GM23338 (cell line): ENCODE measurements at regions not wholly inside any gene's neighbourhood (a gene's known extent, or its start where the extent isn't known, plus 50 kb on each side); places are given as distances from the start of the nearest gene placed in this dataset.

Experiments used
- ATAC-seq: fragments of 200-7000 bp; cut with Tn5 transposase; 3 replicates; pipeline ENCODE4 v1.9.1; 2020
- DNase-seq: peaks from one replicate; pipeline ENCODE4 v3.0.0-alpha.2; 2015; ENCODE audit warnings: low spot score
- H2AFZ ChIP-seq: fragments of 200-600 bp; sonication (generic); 2 replicates; pipeline ENCODE4 v1.8.0; 2016; ENCODE audit warnings: antibody characterized with exemption, mild to moderate bottlenecking, moderate library complexity
- H3F3A ChIP-seq: fragments of 200-600 bp; sonication (generic); replicated peaks from 2 replicates; pipeline ENCODE4 v1.8.0; 2017; ENCODE audit warnings: antibody characterized with exemption, mixed run types, low read depth
- H3K27ac ChIP-seq: fragments of 200-600 bp; sonication (generic); 2 replicates; pipeline ENCODE4 v1.6.1; 2016; ENCODE audit warnings: low read depth
- H3K27me3 ChIP-seq: fragments of 200-600 bp; sonication (generic); 2 replicates; pipeline ENCODE4 v1.8.0; 2016; ENCODE audit warnings: mild to moderate bottlenecking, mixed run types, moderate library complexity; ENCODE audit not compliant: insufficient read depth
- H3K36me3 ChIP-seq: fragments of 200-600 bp; sonication (generic); 2 replicates; pipeline ENCODE4 v1.8.0; 2016; ENCODE audit warnings: mild to moderate bottlenecking; ENCODE audit not compliant: insufficient read depth
- H3K4me1 ChIP-seq: fragments of 200-600 bp; sonication (generic); 2 replicates; pipeline ENCODE4 v1.8.0; 2016; ENCODE audit warnings: mild to moderate bottlenecking, moderate library complexity; ENCODE audit not compliant: insufficient read depth
- H3K4me2 ChIP-seq: fragments of 200-600 bp; sonication (generic); 2 replicates; pipeline ENCODE4 v1.7.1; 2017; ENCODE audit warnings: mixed run types
- H3K4me3 ChIP-seq: fragments of 200-600 bp; sonication (generic); 2 replicates; pipeline ENCODE4 v1.6.1; 2016; ENCODE audit warnings: mixed run types
- H3K79me2 ChIP-seq: fragments of 200-600 bp; sonication (generic); replicated peaks from 2 replicates; pipeline ENCODE4 v1.8.0; 2017; ENCODE audit warnings: mild to moderate bottlenecking; ENCODE audit not compliant: insufficient read depth
- H3K9me2 ChIP-seq: fragments of 200-600 bp; sonication (generic); 2 replicates; pipeline ENCODE4 v1.8.0; 2017; ENCODE audit not compliant: insufficient read depth
- H4K20me1 ChIP-seq: fragments of 200-600 bp; sonication (generic); replicated peaks from 2 replicates; pipeline ENCODE4 v1.8.0; 2017; ENCODE audit warnings: mild to moderate bottlenecking; ENCODE audit not compliant: insufficient read depth
- H3K27ac Mint-ChIP-seq: 2 replicates; pipeline ENCODE4 v1.8.0; 2020; ENCODE audit warnings: inconsistent platforms, mild to moderate bottlenecking, moderate library complexity, mixed read lengths
- H3K27me3 Mint-ChIP-seq: 3 replicates; pipeline ENCODE4 v1.8.0; 2022; ENCODE audit warnings: low read depth, mild to moderate bottlenecking, moderate library complexity, mixed read lengths, inconsistent platforms; ENCODE audit not compliant: insufficient read depth, poor library complexity
- H3K36me3 Mint-ChIP-seq: 3 replicates; pipeline ENCODE4 v1.8.0; 2021; ENCODE audit warnings: low read depth, mild to moderate bottlenecking, inconsistent platforms, moderate library complexity, mixed read lengths
- H3K4me1 Mint-ChIP-seq: 3 replicates; pipeline ENCODE4 v1.8.0; 2020; ENCODE audit warnings: mild to moderate bottlenecking, inconsistent platforms, mixed read lengths
- H3K4me3 Mint-ChIP-seq: 3 replicates; pipeline ENCODE4 v1.8.0; 2021; ENCODE audit warnings: moderate library complexity, mild to moderate bottlenecking, inconsistent platforms, mixed read lengths
- H3K9me3 Mint-ChIP-seq: 3 replicates; pipeline ENCODE4 v1.8.0; 2020; ENCODE audit warnings: moderate library complexity, mild to moderate bottlenecking, inconsistent platforms, mixed read lengths
- CREB1 ChIP-seq: fragments of 250-450 bp; sonication (Bioruptor Pico); IDR thresholded peaks from 2 replicates; pipeline ENCODE4 v1.5.0; 2020; ENCODE audit warnings: low read depth, mild to moderate bottlenecking, moderate library complexity
- CTCF ChIP-seq, 2 experiments: fragments of 200-600 bp in 1 of 2; sonication (generic) in 1 of 2; conservative IDR thresholded peaks; 2 replicates each; pipeline versions ENCODE4 v1.5.1 to v1.6.1; 2016 to 2017; ENCODE audit warnings: antibody characterized with exemption in 2 of 2, low read depth in 2 of 2, mild to moderate bottlenecking in 2 of 2, moderate library complexity in 1 of 2
- ETS1 ChIP-seq: IDR thresholded peaks from 2 replicates; pipeline ENCODE4 v1.6.1; 2016; ENCODE audit warnings: antibody characterized with exemption
- EZH2 ChIP-seq: fragments of 200-600 bp; sonication (generic); IDR thresholded peaks from one replicate; pipeline ENCODE4 v1.8.0; 2017; ENCODE audit warnings: antibody characterized with exemption, mild to moderate bottlenecking, low read depth; ENCODE audit not compliant: unreplicated experiment
- EZH2phosphoT487 ChIP-seq: fragments of 200-600 bp; sonication (generic); IDR thresholded peaks from one replicate; pipeline ENCODE4 v1.8.1; 2018; ENCODE audit warnings: antibody characterized with exemption; ENCODE audit not compliant: unreplicated experiment
- JUNB ChIP-seq: IDR thresholded peaks from one replicate; pipeline ENCODE4 v1.6.1; 2016; ENCODE audit warnings: antibody characterized with exemption; ENCODE audit not compliant: unreplicated experiment
- NANOG ChIP-seq: IDR thresholded peaks from 2 replicates; pipeline ENCODE4 v1.6.1; 2016; ENCODE audit warnings: antibody characterized with exemption, borderline replicate concordance
- POLR2AphosphoS5 ChIP-seq: IDR thresholded peaks from 2 replicates; pipeline ENCODE4 v1.6.1; 2016; ENCODE audit warnings: antibody characterized with exemption, low read depth
- STAT1 ChIP-seq: IDR thresholded peaks from one replicate; pipeline ENCODE4 v1.6.1; 2016; ENCODE audit warnings: antibody characterized with exemption; ENCODE audit not compliant: unreplicated experiment
- ZNF114 ChIP-seq: fragments of 250-450 bp; sonication (Bioruptor Pico); IDR thresholded peaks from 2 replicates; pipeline ENCODE4 v1.5.0; 2020; ENCODE audit warnings: mild to moderate bottlenecking, moderate library complexity
- TF ChIP-seq, protein P1 (sequence below): IDR thresholded peaks from one replicate; pipeline ENCODE4 v1.6.1; 2018; ENCODE audit warnings: antibody characterized with exemption; ENCODE audit not compliant: unreplicated experiment
- TF ChIP-seq, protein P2 (sequence below): fragments of 250-450 bp; sonication (Bioruptor Pico); IDR thresholded peaks from 2 replicates; pipeline ENCODE4 v1.5.0; 2020; ENCODE audit warnings: mild to moderate bottlenecking, moderate library complexity

GRCh38 chr2:175577368-175577970, 396.0 kb upstream of the ATP5MC3 start:
- H3K27me3 ChIP-seq: no peaks in the 10 kb centered on the region
- DNase-seq (no peak), ATAC-seq (no peak)
- H2AFZ ChIP-seq: no peak overlapping the region
- H3K9me2 ChIP-seq: 0 out of 2 replicates have a peak, but pooled peaks cover 4% of the 10 kb centered on the region
- Mint-ChIP-seq H3K36me3 (no peaks in the 10 kb centered on the region), H3K4me3 (no peak overlapping the region), H3K27ac (no peak overlapping the region), H3K4me1 (peaks cover 25% of the 10 kb centered on the region), H3K9me3 (no peaks in the 10 kb centered on the region), H3K27me3 (peaks cover 7% of the 10 kb centered on the region)
- H3K36me3 ChIP-seq: no peaks in the 10 kb centered on the region
- H3K4me2 ChIP-seq: no peak overlapping the region
- TF ChIP-seq EZH2phosphoT487 (no peak), POLR2AphosphoS5 (no peak), NANOG (no peak), EZH2 (no peak), ETS1 (no peak), CREB1 (no peak), JUNB (no peak), STAT1 (no peak), ZNF114 (CRISPR knock-in tag) (no peak), CTCF (conservative IDR thresholded peaks at IDR 0.05; ENCODE audit: low read depth in 2 of 2) (no peak)
- TF ChIP-seq, protein P1, sequence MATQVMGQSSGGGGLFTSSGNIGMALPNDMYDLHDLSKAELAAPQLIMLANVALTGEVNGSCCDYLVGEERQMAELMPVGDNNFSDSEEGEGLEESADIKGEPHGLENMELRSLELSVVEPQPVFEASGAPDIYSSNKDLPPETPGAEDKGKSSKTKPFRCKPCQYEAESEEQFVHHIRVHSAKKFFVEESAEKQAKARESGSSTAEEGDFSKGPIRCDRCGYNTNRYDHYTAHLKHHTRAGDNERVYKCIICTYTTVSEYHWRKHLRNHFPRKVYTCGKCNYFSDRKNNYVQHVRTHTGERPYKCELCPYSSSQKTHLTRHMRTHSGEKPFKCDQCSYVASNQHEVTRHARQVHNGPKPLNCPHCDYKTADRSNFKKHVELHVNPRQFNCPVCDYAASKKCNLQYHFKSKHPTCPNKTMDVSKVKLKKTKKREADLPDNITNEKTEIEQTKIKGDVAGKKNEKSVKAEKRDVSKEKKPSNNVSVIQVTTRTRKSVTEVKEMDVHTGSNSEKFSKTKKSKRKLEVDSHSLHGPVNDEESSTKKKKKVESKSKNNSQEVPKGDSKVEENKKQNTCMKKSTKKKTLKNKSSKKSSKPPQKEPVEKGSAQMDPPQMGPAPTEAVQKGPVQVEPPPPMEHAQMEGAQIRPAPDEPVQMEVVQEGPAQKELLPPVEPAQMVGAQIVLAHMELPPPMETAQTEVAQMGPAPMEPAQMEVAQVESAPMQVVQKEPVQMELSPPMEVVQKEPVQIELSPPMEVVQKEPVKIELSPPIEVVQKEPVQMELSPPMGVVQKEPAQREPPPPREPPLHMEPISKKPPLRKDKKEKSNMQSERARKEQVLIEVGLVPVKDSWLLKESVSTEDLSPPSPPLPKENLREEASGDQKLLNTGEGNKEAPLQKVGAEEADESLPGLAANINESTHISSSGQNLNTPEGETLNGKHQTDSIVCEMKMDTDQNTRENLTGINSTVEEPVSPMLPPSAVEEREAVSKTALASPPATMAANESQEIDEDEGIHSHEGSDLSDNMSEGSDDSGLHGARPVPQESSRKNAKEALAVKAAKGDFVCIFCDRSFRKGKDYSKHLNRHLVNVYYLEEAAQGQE: no peak
- TF ChIP-seq, protein P2, sequence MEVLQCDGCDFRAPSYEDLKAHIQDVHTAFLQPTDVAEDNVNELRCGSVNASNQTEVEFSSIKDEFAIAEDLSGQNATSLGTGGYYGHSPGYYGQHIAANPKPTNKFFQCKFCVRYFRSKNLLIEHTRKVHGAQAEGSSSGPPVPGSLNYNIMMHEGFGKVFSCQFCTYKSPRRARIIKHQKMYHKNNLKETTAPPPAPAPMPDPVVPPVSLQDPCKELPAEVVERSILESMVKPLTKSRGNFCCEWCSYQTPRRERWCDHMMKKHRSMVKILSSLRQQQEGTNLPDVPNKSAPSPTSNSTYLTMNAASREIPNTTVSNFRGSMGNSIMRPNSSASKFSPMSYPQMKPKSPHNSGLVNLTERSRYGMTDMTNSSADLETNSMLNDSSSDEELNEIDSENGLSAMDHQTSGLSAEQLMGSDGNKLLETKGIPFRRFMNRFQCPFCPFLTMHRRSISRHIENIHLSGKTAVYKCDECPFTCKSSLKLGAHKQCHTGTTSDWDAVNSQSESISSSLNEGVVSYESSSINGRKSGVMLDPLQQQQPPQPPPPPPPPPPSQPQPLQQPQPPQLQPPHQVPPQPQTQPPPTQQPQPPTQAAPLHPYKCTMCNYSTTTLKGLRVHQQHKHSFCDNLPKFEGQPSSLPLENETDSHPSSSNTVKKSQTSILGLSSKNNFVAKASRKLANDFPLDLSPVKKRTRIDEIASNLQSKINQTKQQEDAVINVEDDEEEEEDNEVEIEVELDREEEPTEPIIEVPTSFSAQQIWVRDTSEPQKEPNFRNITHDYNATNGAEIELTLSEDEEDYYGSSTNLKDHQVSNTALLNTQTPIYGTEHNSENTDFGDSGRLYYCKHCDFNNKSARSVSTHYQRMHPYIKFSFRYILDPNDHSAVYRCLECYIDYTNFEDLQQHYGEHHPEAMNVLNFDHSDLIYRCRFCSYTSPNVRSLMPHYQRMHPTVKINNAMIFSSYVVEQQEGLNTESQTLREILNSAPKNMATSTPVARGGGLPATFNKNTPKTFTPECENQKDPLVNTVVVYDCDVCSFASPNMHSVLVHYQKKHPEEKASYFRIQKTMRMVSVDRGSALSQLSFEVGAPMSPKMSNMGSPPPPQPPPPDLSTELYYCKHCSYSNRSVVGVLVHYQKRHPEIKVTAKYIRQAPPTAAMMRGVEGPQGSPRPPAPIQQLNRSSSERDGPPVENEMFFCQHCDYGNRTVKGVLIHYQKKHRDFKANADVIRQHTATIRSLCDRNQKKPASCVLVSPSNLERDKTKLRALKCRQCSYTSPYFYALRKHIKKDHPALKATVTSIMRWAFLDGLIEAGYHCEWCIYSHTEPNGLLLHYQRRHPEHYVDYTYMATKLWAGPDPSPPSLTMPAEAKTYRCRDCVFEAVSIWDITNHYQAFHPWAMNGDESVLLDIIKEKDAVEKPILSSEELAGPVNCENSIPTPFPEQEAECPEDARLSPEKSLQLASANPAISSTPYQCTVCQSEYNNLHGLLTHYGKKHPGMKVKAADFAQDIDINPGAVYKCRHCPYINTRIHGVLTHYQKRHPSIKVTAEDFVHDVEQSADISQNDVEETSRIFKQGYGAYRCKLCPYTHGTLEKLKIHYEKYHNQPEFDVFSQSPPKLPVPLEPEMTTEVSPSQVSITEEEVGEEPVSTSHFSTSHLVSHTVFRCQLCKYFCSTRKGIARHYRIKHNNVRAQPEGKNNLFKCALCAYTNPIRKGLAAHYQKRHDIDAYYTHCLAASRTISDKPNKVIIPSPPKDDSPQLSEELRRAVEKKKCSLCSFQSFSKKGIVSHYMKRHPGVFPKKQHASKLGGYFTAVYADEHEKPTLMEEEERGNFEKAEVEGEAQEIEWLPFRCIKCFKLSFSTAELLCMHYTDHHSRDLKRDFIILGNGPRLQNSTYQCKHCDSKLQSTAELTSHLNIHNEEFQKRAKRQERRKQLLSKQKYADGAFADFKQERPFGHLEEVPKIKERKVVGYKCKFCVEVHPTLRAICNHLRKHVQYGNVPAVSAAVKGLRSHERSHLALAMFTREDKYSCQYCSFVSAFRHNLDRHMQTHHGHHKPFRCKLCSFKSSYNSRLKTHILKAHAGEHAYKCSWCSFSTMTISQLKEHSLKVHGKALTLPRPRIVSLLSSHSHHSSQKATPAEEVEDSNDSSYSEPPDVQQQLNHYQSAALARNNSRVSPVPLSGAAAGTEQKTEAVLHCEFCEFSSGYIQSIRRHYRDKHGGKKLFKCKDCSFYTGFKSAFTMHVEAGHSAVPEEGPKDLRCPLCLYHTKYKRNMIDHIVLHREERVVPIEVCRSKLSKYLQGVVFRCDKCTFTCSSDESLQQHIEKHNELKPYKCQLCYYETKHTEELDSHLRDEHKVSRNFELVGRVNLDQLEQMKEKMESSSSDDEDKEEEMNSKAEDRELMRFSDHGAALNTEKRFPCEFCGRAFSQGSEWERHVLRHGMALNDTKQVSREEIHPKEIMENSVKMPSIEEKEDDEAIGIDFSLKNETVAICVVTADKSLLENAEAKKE: no peak
- H3K79me2 ChIP-seq: no peaks in the 10 kb centered on the region
- peaks cover 4% of the 10 kb centered on the region; the same call in 1 of the 2 replicates for H3K4me1 ChIP-seq
- no peak overlapping the region for H3K27ac ChIP-seq
- no peaks in the 10 kb centered on the region for H4K20me1 ChIP-seq
- H3K4me3 ChIP-seq: no peak overlapping the region
- H3F3A ChIP-seq: no peaks in the 10 kb centered on the region
